Activated CD4-positive, alpha-beta memory T cell treated with anti-CD3 and anti-CD28 coated beads, Interleukin-2, amount 10 ng/mL, durations not matched to agents 7 days and 5 days (primary cell): ENCODE measurements at regions not wholly inside any gene's neighbourhood (a gene's known extent, or its start where the extent isn't known, plus 50 kb on each side); places are given as distances from the start of the nearest gene placed in this dataset.
A peak's percentile ranks its signal among the peaks of the same experiment; 100 is the strongest.
"Not testable (repeated sequence)": the region's sequence is repeated elsewhere in the genome, so short reads cannot be mapped to it uniquely, and the experiment has no call there.

Experiments
- CTCF ChIA-PET: fragments of 350-600 bp; sonication (Branson Sonifier 250); formaldehyde crosslinking; loops from one replicate; lab custom pipeline; 2021; ENCODE audit warnings: antibody characterized with exemption, inconsistent platforms; lab: Charles Lee
- POLR2A ChIA-PET: fragments of 350-600 bp; sonication (Branson Sonifier 250); formaldehyde crosslinking; loops from one replicate; lab custom pipeline; 2021; ENCODE audit warnings: antibody characterized with exemption; lab: Charles Lee
- DNase-seq: peaks from one replicate; pipeline ENCODE4 v3.0.0-alpha.2; 2020
- H3K27ac Mint-ChIP-seq: one replicate; pipeline ENCODE4 v1.8.0; 2021; ENCODE audit warnings: mild to moderate bottlenecking, mixed read lengths
- H3K27me3 Mint-ChIP-seq: one replicate; pipeline ENCODE4 v1.8.0; 2021; ENCODE audit warnings: mixed read lengths
- H3K36me3 Mint-ChIP-seq: one replicate; pipeline ENCODE4 v1.8.0; 2021; ENCODE audit warnings: low read depth, mixed read lengths
- H3K4me1 Mint-ChIP-seq: one replicate; pipeline ENCODE4 v1.8.0; 2021; ENCODE audit warnings: mixed read lengths
- H3K4me3 Mint-ChIP-seq: one replicate; pipeline ENCODE4 v1.8.0; 2021; ENCODE audit warnings: mild to moderate bottlenecking, mixed read lengths
- H3K9me3 Mint-ChIP-seq: one replicate; pipeline ENCODE4 v1.8.0; 2021; ENCODE audit warnings: mixed read lengths

- Mint-ChIP-seq H3K9me3 (no peaks in the 10 kb centered on the region), H3K27ac (no peak overlapping the region), H3K36me3 (no peaks in the 10 kb centered on the region), H3K4me1 (no peaks in the 10 kb centered on the region), H3K27me3 (peaks cover 43% of the 10 kb centered on the region), H3K4me3 (no peak overlapping the region)
- CTCF ChIA-PET, result no interaction called here
- POLR2A ChIA-PET, result no interaction called here
- DNase-seq, result no peak
These were observed 60.8 kb upstream of the EIF5 start for GRCh38 chr14:103273145-103273744.

DNA sequence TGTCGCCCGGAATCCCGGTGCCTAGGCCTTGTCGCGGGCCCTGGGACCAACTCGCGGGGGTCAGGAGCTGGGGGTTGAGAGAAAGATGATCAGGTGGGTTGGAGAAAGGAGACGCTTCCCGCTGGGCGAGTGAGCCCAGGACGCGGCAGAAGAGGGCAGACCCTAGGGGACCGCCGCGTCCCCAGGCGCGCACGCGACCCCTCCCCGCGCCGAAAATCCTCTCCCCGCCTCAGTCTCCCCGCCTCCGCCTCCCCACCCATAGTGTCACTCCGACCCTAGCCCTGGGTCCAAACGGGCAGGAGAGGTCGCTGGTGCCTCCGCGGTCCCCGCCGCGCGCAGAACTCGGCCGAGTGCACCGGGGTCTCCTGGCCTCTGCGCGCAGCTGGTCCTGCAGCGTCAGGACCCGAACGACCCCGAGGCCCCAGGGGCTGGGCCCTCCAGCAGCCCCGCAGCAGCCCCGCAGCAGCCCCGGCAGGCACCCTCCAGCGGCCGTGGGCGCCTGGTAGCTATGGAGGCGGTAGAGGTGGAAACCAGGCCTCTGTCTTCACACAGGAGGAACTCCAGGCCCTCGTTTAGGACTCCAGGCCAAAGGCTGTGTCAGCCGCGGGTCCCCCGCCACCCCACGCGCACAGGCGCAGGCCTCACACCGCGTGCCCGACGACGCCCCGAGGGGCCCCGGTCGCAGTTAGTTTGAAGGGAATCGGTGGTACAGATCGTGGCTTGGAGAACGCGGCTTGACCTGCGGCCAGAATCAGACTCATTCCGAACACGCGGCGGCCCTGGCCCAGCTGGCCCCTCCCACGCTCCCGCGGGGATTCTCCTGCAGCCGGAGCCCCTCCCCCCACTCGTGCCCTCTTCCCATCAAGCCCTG is 60.1 kb upstream of the EIF5 start:
- peaks cover 43% of the 10 kb centered on the region for H3K27me3 Mint-ChIP-seq
- no peaks in the 10 kb centered on the region for H3K9me3 Mint-ChIP-seq
- H3K4me1 Mint-ChIP-seq, result no peaks in the 10 kb centered on the region
- H3K27ac Mint-ChIP-seq, result no peak overlapping the region
- no peaks in the 10 kb centered on the region for H3K36me3 Mint-ChIP-seq
- H3K4me3 Mint-ChIP-seq, result no peak overlapping the region
- no peak for DNase-seq
- ChIA-PET POLR2A (no interaction called here), CTCF (no interaction called here)

GRCh38 chr14:103275000-103275399 is 59.0 kb upstream of the EIF5 start:
- no peak for DNase-seq
- Mint-ChIP-seq H3K4me3 (no peak overlapping the region), H3K36me3 (no peaks in the 10 kb centered on the region), H3K27ac (no peak overlapping the region), H3K27me3 (peaks cover 47% of the 10 kb centered on the region), H3K4me1 (peaks cover 4% of the 10 kb centered on the region), H3K9me3 (no peaks in the 10 kb centered on the region)
- ChIA-PET CTCF (no interaction called here), POLR2A (no interaction called here)

- peaks cover 8% of the 10 kb centered on the region for H3K4me1 Mint-ChIP-seq
- no peaks in the 10 kb centered on the region for H3K36me3 Mint-ChIP-seq
- ChIA-PET POLR2A (no interaction called here), CTCF (interaction anchor here (0.7 to 2.0 kb wide), 3 partner anchors 14 to 752 kb away, joined by 4 to 11 read pairs (median 6); no protein-coding TSS in a partner anchor)
- no peak overlapping the region for H3K4me3 Mint-ChIP-seq
- DNase-seq, result no peak
- H3K27me3 Mint-ChIP-seq, result peaks cover 58% of the 10 kb centered on the region
- H3K9me3 Mint-ChIP-seq, result no peaks in the 10 kb centered on the region
- H3K27ac Mint-ChIP-seq, result no peak overlapping the region
These were observed 56.1 kb upstream of the EIF5 start for GRCh38 chr14:103277931-103278330.

- POLR2A ChIA-PET, result no interaction called here
- Mint-ChIP-seq H3K27me3 (peaks cover 62% of the 10 kb centered on the region), H3K9me3 (no peaks in the 10 kb centered on the region), H3K36me3 (no peaks in the 10 kb centered on the region), H3K4me1 (peaks cover 8% of the 10 kb centered on the region), H3K27ac (no peak overlapping the region), H3K4me3 (no peak overlapping the region)
- CTCF ChIA-PET, result no interaction called here
- peak; percentile 7 for DNase-seq
These were observed 54.7 kb upstream of the EIF5 start for GRCh38 chr14:103279142-103280025.

DNA sequence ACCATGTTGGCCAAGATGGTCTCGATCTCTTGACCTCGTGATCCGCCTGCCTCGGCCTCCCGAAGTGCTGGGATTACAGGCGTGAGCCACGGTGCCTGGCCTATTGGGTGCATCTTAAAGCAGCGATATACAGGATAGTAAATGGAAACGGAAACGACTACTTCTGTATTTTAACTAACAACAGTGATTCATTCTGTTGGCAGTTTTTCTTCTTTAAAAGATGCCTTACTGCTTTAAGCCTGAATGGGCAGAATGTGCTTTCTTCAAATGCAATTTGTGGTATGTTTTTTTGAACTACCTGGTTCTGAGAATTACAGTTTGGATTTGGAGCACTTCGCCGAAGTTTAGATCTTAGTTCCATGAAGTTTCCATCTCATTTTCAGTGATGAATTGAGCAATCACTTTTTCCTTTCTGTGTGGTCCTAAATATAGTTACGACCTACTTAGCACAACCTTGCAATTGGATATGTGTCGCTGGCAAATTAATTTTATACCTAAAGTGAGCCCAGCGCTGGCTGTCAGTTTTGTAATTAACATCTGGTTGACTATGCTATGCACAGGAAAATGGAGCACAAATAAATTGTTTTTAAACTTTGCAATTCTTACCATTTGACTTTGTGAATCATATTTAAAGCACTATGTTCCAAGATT is 53.6 kb upstream of the EIF5 start:
- Mint-ChIP-seq H3K4me3 (no peak overlapping the region), H3K27ac (no peak overlapping the region), H3K4me1 (peaks cover 8% of the 10 kb centered on the region), H3K27me3 (peaks cover 61% of the 10 kb centered on the region), H3K36me3 (no peaks in the 10 kb centered on the region), H3K9me3 (no peaks in the 10 kb centered on the region)
- DNase-seq, result no peak
- CTCF ChIA-PET, result interaction anchor here (0.7 kb wide), 1 partner anchor 12 kb away, joined by 5 read pairs; no protein-coding TSS in a partner anchor
- POLR2A ChIA-PET, result no interaction called here

DNA sequence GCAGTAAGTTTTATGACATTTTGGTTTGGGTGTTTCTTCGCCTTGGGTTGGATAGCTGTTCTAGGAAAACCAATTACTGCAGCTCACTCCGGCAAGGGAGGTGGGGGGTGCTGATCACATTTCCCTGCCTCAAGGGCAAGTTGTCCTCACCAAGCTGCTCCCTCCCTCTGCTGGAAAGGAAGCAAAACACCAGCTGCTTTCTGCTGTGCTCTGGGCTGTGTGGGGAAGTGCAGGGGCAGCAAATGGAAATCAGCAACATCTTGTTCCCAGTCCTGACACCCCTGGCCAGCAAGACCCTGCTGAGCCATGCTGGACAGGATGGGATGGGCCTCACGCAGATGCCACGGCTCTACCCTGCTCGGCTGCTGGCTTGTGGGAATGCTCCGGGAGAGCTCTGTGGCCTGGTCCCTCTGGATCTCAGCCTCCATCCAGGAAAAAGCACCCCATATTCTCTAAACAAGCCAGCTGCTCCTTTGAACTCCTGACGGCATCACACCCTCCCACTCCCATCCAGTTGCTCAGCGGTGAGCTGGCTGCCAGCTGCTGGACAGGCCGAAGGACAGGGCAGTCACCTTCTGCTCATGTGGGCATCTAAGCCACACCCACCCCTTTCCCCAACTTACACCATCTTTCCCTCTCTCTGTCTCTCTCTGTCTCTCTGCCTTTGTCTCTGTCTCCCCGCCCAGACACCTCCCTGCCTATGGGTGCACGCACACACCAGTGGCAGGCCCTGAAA is 52.4 kb upstream of the EIF5 start:
- Mint-ChIP-seq H3K36me3 (no peaks in the 10 kb centered on the region), H3K27ac (no peak overlapping the region), H3K4me3 (no peak overlapping the region), H3K9me3 (no peaks in the 10 kb centered on the region), H3K27me3 (peaks cover 64% of the 10 kb centered on the region), H3K4me1 (peaks cover 8% of the 10 kb centered on the region)
- POLR2A ChIA-PET, result no interaction called here
- DNase-seq, result no peak
- CTCF ChIA-PET, result no interaction called here

GRCh38 chr14:103282309-103282708 is 51.7 kb upstream of the EIF5 start:
- H3K4me1 Mint-ChIP-seq, CTCF ChIA-PET, H3K27ac Mint-ChIP-seq, DNase-seq, H3K4me3 Mint-ChIP-seq, H3K36me3 Mint-ChIP-seq, POLR2A ChIA-PET, H3K9me3 Mint-ChIP-seq: not testable (repeated sequence)
- H3K27me3 Mint-ChIP-seq, result peaks cover 66% of the 10 kb centered on the region

DNA sequence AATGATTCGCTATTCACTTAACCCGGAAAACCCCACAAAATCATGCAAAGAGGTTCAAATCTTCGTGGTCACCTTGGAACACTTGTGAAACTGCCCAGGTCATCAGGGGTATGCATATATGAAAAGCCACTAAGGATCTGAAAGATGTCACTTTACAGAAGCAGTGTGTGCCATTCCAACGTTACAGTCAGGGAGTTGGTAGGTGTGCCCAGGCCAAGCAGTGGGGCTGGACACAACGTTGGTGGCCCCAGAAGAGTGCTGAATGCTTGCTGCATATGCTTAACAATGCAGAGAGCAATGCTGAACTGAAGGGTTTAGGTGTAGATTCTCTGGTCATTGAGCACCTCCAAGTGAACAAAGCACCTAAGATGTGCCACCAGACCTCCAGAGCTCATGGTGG is 51.1 kb upstream of the EIF5 start:
- Mint-ChIP-seq H3K27ac (no peak overlapping the region), H3K4me1 (peaks cover 8% of the 10 kb centered on the region), H3K4me3 (no peak overlapping the region), H3K27me3 (peaks cover 65% of the 10 kb centered on the region), H3K36me3 (no peaks in the 10 kb centered on the region), H3K9me3 (no peaks in the 10 kb centered on the region)
- CTCF ChIA-PET, result no interaction called here
- POLR2A ChIA-PET, result no interaction called here
- DNase-seq, result no peak

- H3K9me3 Mint-ChIP-seq, result no peaks in the 10 kb centered on the region
- H3K27ac Mint-ChIP-seq, result no peak overlapping the region
- peak; percentile 15 for DNase-seq
- H3K4me3 Mint-ChIP-seq, result no peak overlapping the region
- H3K36me3 Mint-ChIP-seq, result no peaks in the 10 kb centered on the region
- peaks cover 8% of the 10 kb centered on the region for H3K4me1 Mint-ChIP-seq
- H3K27me3 Mint-ChIP-seq, result peaks cover 64% of the 10 kb centered on the region
- CTCF ChIA-PET, result no interaction called here
- POLR2A ChIA-PET, result no interaction called here
These were observed 50.1 kb upstream of the EIF5 start for GRCh38 chr14:103283916-103284315.
